ENCODE measurements at regions not wholly inside any gene's neighbourhood (a gene's known extent, or its start where the extent isn't known, plus 50 kb on each side); places are given as distances from the start of the nearest gene placed in this dataset.

DNA sequence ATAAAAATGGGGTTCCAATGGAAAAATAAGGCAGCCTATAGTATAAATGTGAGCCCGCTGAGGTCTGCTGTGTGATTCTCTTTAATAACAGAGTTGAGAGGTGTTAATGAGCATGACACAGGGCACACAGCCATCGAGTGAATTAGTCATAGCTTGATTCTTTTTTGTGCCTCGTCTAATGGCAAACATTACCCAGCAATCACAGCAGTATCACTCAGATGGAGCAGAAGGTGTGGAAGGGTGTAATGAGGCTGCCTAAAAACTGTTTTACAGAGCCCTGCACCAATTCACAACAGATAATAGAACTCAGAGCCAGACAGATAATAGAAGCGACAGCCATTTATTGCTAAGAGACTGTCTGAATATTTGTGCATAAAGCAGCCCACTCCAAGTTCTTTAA, 178.6 kb upstream of the TPRG1 start:
- WGBS (ENCODE audit: insufficient coverage) = 100% methylated on average over 1 of the region's 4 CpGs
- no peaks in the 10 kb centered on the region for H4K20me1 ChIP-seq (ENCODE audit: insufficient read depth, low read length)
- no peaks in the 10 kb centered on the region for H3K79me2 ChIP-seq (ENCODE audit: insufficient read depth, low read length)
- H3K27me3 ChIP-seq (ENCODE audit: control insufficient read depth in 2 of 2, insufficient read depth in 2 of 2, low read length in 2 of 2) = no peaks in the 10 kb centered on the region
- TF ChIP-seq, protein P1, sequence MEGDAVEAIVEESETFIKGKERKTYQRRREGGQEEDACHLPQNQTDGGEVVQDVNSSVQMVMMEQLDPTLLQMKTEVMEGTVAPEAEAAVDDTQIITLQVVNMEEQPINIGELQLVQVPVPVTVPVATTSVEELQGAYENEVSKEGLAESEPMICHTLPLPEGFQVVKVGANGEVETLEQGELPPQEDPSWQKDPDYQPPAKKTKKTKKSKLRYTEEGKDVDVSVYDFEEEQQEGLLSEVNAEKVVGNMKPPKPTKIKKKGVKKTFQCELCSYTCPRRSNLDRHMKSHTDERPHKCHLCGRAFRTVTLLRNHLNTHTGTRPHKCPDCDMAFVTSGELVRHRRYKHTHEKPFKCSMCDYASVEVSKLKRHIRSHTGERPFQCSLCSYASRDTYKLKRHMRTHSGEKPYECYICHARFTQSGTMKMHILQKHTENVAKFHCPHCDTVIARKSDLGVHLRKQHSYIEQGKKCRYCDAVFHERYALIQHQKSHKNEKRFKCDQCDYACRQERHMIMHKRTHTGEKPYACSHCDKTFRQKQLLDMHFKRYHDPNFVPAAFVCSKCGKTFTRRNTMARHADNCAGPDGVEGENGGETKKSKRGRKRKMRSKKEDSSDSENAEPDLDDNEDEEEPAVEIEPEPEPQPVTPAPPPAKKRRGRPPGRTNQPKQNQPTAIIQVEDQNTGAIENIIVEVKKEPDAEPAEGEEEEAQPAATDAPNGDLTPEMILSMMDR (IDR thresholded peaks at IDR 0.05) = no peak
- Mint-ChIP-seq H3K27me3 (ENCODE audit: low read depth in 3 of 3) (peaks cover 0 to 2% (median 2%) of the 10 kb centered on the region in 3 donors), H3K4me3 (no peak overlapping the region), H3K4me1 (no peaks in the 10 kb centered on the region), H3K36me3 (no peaks in the 10 kb centered on the region), H3K27ac (no peak overlapping the region), H3K9me3 (peaks cover 0 to 3% (median 0%) of the 10 kb centered on the region in 7 donors)
- intact Hi-C loops (cut with micrococcal nuclease) = no loop called here
- no peaks in the 10 kb centered on the region for H3K9me3 ChIP-seq (replicated peaks in 1 of 2; ENCODE audit: control insufficient read depth in 1 of 2, insufficient read depth in 1 of 2, low read length in 2 of 2)
- no peak overlapping the region for H3K9ac ChIP-seq (ENCODE audit: insufficient read depth, low read length, poor library complexity, severe bottlenecking)
- no peak for DNase-seq
- no peak overlapping the region for H2AFZ ChIP-seq (ENCODE audit: insufficient read depth, low read depth, low read length, poor library complexity, severe bottlenecking)
- H3K4me2 ChIP-seq (replicated peaks; ENCODE audit: extremely low read depth, low read length, poor library complexity, severe bottlenecking) = no peak overlapping the region
- H3K4me1 ChIP-seq (ENCODE audit: control insufficient read depth in 1 of 2, insufficient read depth in 2 of 2, low read length in 2 of 2) = no peaks in the 10 kb centered on the region
- H3K4me3 ChIP-seq (replicated peaks in 1 of 3; ENCODE audit: low read depth in 2 of 3, low read length in 3 of 3) = no peak overlapping the region
- no peaks in the 10 kb centered on the region for H3K36me3 ChIP-seq (replicated peaks in 1 of 2; ENCODE audit: control insufficient read depth in 1 of 2, insufficient read depth in 2 of 2, low read length in 2 of 2)
- no peak overlapping the region for H3K27ac ChIP-seq (ENCODE audit: low read depth in 1 of 2, low read length in 2 of 2)

DNA sequence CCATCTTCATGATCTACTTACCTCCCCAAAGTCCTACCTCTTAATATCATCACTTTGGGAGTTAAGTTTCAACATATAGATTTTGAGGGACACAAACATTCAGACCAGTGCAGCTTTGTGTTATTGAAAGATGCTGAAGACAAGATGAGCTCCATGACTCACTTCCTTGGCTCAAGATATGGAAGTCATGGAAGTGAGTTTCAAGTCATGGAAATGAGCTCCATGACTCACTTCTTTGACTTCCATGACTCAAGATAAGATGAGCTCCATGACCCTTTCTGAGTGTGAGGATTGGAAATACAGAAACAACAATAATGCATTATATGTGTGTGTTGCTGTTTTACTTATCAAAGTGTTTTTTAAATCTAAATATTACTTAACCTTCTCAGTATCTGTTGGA, 170.2 kb upstream of the TPRG1 start:
- peaks cover 0 to 2% (median 0%) of the 10 kb centered on the region in 7 donors for H3K9me3 Mint-ChIP-seq
- no peak overlapping the region for H3K27ac Mint-ChIP-seq
- TF ChIP-seq, protein P1 (IDR thresholded peaks at IDR 0.05) = no peak
- DNase-seq = peak in 2 of 3 donors; percentile 2 to 41
- H3K4me1 Mint-ChIP-seq = no peaks in the 10 kb centered on the region
- H3K4me3 ChIP-seq (replicated peaks in 1 of 3; ENCODE audit: low read depth in 2 of 3, low read length in 3 of 3) = no peak overlapping the region
- no peaks in the 10 kb centered on the region for H3K27me3 Mint-ChIP-seq (ENCODE audit: low read depth in 3 of 3)
- no peaks in the 10 kb centered on the region for H3K36me3 Mint-ChIP-seq
- no peaks in the 10 kb centered on the region for H3K9me3 ChIP-seq (replicated peaks in 1 of 2; ENCODE audit: control insufficient read depth in 1 of 2, insufficient read depth in 1 of 2, low read length in 2 of 2)
- no peaks in the 10 kb centered on the region for H3K4me1 ChIP-seq (ENCODE audit: control insufficient read depth in 1 of 2, insufficient read depth in 2 of 2, low read length in 2 of 2)
- no peak overlapping the region for H3K27ac ChIP-seq (ENCODE audit: low read depth in 1 of 2, low read length in 2 of 2)
- H3K4me2 ChIP-seq (replicated peaks; ENCODE audit: extremely low read depth, low read length, poor library complexity, severe bottlenecking) = no peak overlapping the region
- H3K27me3 ChIP-seq (ENCODE audit: control insufficient read depth in 2 of 2, insufficient read depth in 2 of 2, low read length in 2 of 2) = no peaks in the 10 kb centered on the region
- no peak overlapping the region for H2AFZ ChIP-seq (ENCODE audit: insufficient read depth, low read depth, low read length, poor library complexity, severe bottlenecking)
- H3K4me3 Mint-ChIP-seq = no peak overlapping the region
- H3K9ac ChIP-seq (ENCODE audit: insufficient read depth, low read length, poor library complexity, severe bottlenecking) = no peak overlapping the region
- no peaks in the 10 kb centered on the region for H4K20me1 ChIP-seq (ENCODE audit: insufficient read depth, low read length)
- intact Hi-C loops (cut with micrococcal nuclease) = no loop called here
- no peaks in the 10 kb centered on the region for H3K79me2 ChIP-seq (ENCODE audit: insufficient read depth, low read length)
- no peaks in the 10 kb centered on the region for H3K36me3 ChIP-seq (replicated peaks in 1 of 2; ENCODE audit: control insufficient read depth in 1 of 2, insufficient read depth in 2 of 2, low read length in 2 of 2)

Measured in CD14-positive monocyte (primary cell).